Breast epithelium (tissue), 3 donors: ENCODE measurements at regions not wholly inside any gene's neighbourhood (a gene's known extent, or its start where the extent isn't known, plus 50 kb on each side); places are given as distances from the start of the nearest gene placed in this dataset.

Experiments
- POLR2A ChIP-seq: fragments of 450-650 bp; IDR thresholded peaks from one replicate; pipeline ENCODE4 v1.6.1; 2016; ENCODE audit warnings: antibody characterized with exemption, mild to moderate bottlenecking, moderate library complexity
- POLR2AphosphoS5 ChIP-seq, 3 donors: sonication (generic); formaldehyde crosslinking; IDR thresholded peaks; one replicate each; pipeline ENCODE4 v1.6.1; 2017; ENCODE audit warnings: antibody characterized with exemption in 3 of 3
- TF ChIP-seq, protein P1 (sequence below), 3 donors: fragments of 450-650 bp; IDR thresholded peaks; one replicate each; pipeline ENCODE4 v1.5.1; 2016 to 2017; ENCODE audit warnings: antibody characterized with exemption in 3 of 3, mild to moderate bottlenecking in 3 of 3, moderate library complexity in 3 of 3

DNA sequence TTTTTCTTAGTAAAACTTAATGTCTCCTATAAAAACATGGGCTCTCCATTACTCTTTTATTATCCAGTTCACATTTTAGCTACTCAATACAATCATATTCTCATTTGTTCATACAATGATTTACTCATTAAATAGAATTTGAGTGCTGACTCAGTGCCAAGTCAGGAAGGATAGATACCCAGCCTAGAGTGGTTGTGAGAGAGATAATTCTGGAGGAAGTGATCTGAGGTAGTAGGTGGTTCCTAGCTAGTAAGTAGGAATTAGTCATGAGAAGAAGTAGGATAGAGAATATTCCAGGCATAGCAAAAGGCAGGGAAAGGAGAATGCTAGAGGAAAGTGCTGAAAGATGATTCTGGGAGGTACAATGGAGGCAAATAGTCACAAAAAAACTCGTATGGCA is 133.5 kb upstream of the MBL2 start:
- TF ChIP-seq, protein P1, sequence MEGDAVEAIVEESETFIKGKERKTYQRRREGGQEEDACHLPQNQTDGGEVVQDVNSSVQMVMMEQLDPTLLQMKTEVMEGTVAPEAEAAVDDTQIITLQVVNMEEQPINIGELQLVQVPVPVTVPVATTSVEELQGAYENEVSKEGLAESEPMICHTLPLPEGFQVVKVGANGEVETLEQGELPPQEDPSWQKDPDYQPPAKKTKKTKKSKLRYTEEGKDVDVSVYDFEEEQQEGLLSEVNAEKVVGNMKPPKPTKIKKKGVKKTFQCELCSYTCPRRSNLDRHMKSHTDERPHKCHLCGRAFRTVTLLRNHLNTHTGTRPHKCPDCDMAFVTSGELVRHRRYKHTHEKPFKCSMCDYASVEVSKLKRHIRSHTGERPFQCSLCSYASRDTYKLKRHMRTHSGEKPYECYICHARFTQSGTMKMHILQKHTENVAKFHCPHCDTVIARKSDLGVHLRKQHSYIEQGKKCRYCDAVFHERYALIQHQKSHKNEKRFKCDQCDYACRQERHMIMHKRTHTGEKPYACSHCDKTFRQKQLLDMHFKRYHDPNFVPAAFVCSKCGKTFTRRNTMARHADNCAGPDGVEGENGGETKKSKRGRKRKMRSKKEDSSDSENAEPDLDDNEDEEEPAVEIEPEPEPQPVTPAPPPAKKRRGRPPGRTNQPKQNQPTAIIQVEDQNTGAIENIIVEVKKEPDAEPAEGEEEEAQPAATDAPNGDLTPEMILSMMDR (IDR thresholded peaks at IDR 0.05), result no peak
- TF ChIP-seq POLR2AphosphoS5 (IDR thresholded peaks at IDR 0.05), result no peak
- no peak for TF ChIP-seq POLR2A
